OCI-M2 (cell line): ENCODE measurements at regions not wholly inside any gene's neighbourhood (a gene's known extent, or its start where the extent isn't known, plus 50 kb on each side); places are given as distances from the start of the nearest gene placed in this dataset.

Experiments used
- DNase-seq: peaks from one replicate; lab custom pipeline; 2025; ENCODE audit not compliant: unreplicated experiment; lab: John Stamatoyannopoulos, UW

DNA sequence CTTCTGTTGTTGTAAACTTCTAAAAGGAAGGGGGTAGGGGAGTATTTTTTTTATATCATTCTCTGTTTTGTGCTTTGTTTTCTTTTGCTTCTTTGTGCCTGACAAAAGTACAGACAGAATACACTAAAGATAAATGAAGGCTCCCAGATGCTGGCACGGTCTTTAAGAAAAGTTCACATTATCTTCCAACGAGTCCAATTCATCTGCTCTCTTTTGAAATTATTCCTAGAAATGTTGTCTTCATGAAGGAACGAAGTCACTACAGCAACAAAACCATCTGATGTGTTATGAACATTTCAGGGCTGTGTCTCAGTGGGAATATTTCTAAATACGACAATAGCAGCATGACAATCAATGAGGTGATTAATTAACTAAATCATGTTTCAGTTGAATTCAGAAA lies 813.8 kb upstream of the HTR2C start:
- DNase-seq, result no peak

DNA sequence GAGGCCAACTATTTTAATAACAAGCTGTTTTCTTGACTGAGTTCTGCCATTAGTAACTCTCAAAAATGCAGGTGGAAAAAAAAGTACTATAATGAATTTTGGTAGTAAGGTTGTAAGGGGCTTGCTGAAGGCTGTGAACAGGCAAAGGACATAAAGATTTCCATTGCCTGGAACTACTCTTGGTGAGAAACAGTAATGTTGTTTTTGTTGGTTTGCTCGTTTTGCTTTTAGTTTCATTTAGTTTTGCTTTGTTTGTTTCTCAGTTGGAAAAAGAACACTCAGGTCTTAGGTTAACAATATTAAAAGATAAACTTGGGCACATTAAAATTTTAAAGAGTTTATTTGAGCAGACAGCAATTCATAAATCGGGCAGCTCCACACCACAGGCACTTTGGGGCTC lies 824.5 kb upstream of the HTR2C start:
- DNase-seq, result no peak

DNA sequence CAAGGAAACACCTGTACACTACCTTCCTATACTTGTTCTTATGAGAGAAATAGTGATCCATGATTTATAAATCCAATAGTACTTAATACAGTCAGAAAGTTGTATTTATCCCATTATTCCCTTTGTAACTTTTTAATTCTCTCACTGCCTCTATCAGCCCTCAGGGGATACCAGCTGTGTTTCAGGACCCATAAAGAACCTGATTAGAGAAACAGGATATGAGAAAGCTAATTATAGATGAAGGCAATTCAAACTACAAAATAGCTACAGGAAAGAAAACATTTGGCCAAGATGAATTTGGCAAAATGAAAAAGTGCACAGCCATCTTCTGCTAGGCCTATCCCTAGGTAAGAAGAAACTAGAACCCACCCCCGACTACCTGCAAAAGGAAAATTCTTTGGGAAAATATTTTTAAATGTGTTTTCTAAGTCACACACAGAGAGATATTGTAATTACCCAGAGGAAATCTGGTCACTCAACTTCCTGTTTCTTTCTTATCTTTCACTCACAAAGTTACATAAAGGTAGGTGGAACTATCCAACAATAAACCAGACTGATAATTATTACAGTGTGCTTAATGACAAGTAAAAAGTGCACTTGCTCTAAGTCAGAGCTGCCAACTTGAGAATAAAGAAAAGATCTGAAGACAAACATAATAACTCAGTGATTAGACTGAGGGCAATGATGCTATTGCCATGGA lies 836.5 kb upstream of the HTR2C start:
- DNase-seq, result no peak

DNA sequence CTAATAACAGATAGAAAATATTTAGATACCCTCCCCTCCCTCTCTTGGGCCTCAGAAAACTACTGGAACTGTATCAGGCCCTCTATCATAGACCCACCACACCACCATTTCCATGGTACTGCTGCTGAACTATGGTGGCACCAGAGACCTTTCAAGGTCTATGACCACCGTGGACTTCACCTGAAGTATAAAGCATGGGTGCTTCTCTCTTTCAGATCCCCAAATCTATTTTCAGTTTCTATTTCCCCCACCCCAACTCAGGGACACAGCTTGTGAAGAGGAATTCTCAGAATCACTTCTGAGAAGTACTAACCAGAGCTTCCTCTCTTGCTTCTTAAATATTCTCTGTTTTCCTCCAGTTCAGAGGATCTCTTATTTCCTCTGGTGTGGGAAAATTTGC lies 840.8 kb upstream of the HTR2C start:
- no peak for DNase-seq

DNA sequence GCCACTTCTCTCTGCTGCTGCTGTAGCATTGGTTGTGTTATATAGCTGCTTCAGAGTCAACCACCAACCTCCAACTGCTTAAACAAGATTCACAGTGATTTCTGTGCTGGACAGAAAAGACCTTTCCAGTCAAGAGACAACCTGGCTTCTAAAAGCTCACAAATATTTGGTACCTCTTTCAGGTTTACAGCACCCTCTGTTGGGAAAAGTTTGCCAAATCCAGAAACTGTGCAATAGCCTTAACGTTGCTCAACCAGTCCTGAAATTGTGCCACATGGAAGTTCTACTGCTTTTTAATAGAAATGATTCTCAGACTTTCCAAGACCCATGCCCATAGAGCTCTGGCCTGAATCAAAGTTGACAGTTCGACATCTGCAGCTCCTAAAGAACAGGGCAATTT lies 842.1 kb upstream of the HTR2C start:
- no peak for DNase-seq

DNA sequence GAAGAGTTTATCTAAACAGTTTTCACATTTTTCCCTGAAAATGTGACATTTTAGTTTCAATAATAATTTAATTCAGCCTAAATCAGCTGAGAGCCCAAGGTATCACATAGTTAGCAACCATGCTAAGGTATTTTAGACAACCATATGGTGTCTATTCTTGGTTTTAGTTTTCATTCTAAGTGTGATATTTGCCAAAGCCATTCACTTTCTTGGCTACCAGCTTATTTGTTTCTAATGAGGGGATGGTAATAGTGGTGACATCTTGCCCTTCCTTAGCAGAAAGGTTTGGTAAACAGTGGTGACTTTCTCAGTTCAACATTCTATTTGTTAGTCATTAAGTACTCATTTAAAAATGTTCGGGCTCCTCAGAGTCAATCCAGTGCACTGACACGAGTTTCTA lies 854.9 kb upstream of the HTR2C start:
- no peak for DNase-seq

DNA sequence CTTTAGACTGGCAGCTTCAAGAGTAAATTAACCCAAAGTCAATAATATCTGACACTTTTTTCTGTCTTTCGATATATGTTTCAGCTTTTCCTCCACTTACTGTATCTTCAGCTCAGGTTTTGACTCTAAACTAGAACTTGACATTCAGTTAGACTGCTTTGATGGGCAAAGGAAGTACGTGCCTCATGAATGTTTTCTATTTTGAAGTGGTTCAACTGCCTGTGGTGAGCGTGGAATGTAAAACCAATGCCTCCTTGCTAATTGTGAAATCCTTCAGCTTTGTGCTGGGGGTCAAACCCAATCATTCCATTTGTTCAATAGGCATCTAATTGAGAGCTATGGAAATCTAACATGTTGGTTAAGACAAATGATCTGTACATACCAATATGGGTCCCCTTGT lies 857.0 kb upstream of the HTR2C start:
- no peak for DNase-seq

DNA sequence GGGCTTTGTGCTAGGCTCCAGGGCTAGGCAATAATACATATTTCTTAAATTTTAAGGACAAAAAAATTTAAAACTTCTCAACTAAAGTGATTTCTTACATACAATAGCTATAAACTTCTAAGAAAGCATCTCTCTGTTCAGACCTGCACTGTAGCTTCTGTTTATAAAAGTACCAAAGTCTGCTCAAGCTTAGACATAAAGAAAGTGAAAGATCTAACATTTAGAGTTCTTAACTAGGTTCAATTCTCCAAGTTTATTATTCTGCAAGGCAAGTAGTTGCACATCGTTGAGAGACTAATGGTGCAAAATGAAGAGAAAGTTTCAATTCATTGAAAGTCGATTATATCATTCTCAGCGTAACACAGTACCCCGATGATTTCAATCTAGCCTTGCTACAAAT lies 857.4 kb upstream of the HTR2C start:
- no peak for DNase-seq

DNA sequence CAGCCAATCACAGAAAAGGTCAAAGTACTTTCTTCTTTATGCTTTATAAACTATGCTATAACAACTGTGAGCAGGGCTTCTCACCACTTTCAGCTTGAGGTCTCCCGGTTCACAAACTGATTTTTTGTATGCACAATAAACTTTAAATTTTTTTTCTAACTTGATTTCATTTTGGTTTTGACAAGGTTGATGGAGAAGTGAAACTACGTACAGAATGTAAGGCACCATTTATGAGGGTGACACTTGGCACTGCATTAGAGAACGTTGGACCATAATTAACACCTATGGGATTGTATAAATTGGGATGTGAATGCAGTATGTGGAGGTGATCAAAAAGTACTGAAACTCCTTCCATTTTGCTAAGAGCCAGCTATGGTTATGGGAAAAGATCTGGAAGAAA lies 857.9 kb upstream of the HTR2C start:
- DNase-seq, result no peak

DNA sequence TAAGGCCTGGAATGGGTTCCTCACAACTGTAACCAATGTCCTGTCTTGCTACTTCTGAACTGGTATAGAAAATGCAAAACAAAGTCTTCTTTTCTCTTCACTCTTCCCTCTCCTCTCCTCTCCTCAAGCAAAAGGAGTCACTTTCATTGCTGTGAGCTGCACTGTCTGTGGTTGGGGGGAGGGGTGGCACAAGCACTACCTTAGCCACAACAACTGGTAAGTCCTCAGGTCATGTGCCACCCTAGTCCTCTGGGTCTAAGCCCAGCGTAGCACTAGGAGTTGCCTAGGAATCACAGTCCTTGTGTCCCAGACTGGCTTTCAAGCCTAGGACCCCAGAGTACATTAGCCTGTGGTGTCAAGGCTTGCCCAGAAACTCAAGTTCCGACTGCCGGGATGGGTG lies 859.3 kb upstream of the AMOT start:
- no peak for DNase-seq

DNA sequence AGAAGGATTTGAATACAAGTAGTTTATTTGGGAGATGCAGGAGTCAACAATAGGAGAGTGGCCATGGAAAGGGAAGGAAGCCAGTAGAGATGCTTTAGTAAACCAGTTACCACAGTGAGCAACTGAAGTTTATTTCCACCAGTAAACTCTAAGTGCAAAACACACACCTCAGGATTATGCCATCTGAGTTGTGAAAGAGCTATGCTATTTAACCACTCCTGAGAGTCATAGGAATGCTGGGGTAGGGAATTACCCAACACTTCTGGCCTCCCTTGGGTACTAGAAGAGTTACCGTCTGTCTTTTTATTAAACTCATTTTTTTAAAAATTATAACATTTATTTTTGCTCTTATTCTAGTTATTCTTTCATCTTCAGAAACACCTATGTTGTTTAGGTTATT lies 834.6 kb upstream of the AMOT start:
- DNase-seq, result no peak

DNA sequence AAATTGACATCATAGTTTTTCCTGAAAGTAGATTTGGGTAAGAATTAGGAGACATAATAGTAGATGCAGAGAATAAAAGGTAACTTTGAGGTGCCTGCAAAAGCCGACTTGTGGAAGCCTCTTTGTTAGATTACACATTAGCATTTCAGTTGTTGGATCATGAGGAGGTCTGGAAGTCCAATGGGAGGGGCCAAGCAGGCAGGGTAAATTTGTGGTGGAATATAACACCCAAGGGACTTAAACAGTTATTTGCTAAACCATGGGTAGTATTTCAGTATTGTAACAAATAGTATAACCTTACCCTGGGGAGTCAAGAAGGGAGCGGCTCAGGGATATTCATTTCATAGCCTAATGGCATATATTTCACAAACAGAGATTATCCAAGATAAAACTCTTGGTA lies 810.7 kb upstream of the AMOT start:
- DNase-seq, result no peak

DNA sequence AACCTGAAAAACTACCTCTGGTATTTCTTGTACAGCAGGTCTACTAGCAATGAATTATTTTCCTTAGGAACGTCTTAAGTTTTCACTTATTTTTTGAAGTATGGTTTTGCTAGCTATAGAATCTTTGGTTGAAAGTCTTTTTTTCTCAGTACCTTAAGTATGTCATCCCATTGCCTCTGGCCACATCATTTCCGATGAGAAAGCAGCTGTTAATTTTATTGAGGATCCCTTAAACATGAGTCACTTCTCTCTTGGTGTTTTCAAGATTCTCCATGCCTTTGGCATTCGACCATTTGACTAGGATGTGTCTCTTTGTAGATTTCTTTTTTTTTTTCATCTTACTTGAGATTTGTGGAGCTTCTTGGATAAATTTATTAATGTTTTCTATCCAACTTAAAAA lies 803.8 kb upstream of the AMOT start:
- DNase-seq, result no peak

DNA sequence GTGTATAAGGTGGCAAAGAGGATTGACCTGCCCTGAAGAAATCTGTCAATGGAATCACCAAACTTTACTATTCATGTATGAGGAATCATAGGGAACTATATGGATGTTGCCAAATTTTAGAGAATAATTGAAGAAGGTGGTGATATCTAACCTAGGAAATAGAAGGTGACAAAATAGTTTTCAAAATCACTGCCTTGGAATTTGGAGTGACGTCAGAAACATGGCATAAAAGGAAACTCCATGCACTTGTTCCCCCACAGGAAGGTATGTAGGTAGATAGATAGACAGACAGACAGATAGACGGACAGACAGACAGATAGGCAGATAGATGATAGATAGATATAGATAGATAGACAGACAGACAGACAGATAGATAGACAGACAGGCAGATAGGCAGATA lies 793.9 kb upstream of the AMOT start:
- DNase-seq, result no peak

DNA sequence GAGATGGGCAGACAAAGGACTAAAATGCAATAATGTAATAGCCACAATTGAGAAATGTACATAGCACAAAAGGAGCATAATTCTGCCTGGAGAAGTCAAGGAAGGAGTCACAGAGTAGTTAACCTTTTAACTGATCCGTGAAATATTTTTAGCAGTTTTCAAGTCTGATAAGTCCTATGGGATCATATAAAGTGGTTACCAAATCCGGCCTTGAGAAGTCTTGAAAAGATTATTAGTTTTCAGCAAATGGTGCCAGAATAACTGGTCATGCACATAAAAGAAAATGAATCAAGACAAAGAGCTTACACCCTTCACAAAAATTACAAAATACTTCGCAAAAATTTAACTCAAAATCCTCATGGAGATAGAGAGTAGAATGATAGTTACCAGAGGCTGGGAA lies 788.7 kb upstream of the AMOT start:
- no peak for DNase-seq

DNA sequence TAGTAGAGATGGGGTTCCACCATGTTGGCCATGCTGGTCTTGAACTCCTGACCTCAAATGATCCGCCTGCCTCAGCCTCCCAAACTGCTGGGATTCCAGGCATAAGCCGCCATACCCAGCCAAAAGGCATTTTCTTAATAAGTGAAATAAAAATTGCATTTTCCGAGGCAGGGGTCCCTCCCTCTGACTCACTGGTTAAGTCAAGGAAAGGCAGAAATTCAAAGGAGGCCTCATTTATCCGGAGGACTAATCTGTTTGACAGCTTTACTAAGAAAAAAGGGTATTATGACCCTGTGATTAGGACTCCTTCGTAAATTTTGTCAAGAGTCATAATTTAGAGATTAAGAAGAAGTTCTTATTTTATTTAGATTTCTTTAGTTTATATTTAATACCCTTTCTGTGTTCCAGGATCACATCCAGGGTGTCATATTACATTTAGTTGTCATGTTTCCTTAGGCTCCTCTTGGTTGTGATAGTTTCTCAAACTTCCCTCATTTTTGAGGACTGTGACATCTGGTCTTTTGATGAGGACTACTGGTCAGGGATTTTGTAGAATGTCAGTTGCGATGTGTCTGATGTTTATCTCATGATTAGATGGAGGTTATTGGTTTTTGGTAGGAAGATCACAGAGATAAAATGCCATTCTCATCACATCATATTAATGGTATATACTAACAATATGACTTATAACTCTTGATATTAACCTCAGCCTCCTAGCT lies 753.7 kb upstream of the AMOT start:
- DNase-seq, result no peak

DNA sequence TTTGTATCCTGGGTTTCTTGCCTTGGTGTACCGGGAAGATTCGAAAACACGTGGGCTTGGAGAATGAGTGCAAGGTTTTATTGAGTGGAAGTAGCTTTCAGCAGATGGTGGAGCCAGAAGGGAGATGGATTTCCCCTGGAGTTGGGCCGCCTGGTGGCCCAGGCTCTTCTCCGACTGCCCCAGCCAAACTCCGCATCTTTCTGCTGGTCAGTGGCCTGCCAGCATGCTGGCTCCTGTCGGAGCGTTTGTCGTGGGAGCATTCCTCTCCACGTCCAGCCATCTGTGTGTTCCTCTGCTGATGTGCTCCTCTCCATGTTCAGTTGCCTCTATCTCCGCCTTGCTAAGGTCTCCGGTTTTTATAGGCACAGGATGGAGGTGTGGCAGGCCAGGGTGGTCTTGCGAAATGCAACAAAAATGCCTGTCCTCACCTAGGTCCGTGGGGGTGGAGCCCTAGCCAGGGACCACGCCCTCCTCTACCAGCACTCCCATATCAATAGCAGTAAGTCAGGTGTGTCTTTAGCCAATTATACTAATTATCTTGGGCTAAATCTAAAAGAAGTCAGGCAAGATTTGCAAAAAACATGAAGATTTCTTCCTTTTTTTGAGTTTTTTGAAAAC lies 745.8 kb upstream of the AMOT start:
- no peak for DNase-seq

DNA sequence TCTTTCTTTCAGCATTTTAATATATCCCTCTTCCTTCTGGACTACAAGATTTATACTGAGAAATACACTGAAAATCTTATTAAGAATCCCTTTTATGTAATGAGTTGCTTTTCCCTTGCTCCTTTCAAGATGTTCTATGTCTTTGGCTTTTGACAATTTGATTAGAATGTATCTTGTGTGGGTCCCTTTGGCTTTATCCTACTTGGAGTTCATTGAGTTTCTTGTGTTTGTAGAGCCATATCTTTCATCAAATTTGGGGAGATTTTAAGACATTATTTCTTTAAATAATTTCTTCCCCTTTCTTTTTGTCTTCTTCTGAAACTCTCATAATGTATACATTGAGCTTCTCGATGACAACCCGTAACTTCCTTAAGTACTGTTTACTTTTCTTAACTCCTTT lies 739.9 kb upstream of the AMOT start:
- no peak for DNase-seq

DNA sequence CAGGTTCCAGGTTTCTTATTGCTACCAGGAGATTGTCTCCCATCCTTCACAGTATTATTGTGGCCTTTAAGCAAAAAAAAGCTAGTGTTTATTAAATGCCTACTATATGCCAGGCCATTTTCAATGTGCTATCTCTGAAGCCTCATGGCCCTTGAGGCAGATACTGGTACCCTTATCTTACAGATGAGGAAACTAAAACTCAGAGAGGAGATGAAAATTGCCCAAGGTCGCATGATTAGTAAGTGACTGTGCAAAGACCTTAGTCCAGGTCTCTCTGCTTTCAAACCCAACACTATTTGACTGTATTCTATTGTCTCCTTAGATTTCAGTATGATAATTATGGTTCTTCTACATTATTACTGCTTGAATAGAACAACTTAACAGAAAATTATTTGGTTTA lies 717.9 kb upstream of the AMOT start:
- no peak for DNase-seq

DNA sequence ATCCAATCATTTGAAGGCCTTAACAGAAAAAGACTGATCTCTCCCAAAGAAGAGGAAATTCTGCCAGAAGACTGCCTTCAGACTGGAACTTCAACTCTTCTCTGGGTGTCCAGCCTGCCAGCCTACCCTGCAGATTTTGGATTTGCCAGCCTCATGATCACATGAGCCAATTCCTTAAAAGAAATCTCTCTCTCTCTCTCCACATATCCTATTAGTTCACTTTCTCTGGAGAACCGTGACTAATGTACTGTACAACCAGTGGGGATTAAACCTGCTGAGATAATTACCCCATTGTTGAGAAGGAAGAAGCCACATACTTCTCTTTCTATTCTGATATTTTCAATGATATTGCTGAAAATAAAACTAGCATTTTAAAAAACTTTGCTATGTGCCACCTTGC lies 711.3 kb upstream of the AMOT start:
- no peak for DNase-seq

DNA sequence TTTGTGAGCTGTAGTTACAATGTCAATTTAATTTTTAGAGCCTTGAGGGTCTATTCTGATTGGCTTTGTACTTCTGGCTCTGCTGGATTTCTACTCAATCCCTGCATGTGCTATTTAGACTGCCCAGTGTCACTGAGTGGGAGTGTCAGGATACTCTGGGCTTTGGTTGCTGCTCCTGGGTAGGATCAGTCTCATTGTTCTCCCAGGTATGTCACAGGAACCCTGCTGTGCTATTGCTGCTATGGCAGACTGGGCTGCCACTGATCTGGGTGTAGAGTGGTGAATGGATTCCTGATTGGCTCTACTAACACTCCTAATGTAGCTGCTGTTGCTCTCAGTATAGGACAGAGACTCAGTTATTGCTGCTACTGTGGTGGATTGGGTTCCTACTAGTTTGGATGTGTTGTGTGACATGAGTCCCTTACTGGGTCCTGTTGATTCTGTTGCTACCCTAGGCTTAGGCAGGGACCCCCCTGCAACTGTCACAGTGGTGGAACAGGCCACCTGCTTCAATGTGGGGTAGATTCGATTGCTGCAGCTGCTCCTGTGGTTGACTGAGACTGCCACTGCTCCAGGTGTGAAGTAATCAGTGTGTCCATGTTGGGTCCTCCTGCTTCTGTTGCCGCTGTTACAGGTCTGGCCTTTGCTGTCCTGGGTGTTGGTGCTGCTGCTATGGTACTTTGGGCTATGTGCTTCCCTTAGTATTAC lies 707.8 kb upstream of the AMOT start:
- DNase-seq, result no peak

DNA sequence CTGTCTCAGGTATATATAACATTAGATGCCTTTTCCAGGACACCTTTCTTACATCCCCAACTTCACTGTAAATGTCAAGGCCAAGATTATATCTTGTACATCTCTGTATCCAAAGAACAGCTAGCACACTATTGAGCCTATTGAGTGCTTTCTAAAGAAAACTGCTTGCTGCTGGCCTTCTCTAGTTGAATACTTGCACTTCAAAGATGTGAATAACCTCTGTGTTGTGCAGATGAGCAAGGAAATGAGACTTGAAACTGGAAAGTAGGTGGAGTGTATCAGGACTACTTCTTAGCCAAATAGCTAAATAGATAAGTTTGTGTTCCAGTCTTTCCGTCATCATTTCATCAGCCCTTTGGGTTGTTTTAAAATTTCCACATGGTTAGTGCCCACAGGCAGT lies 704.4 kb upstream of the AMOT start:
- DNase-seq, result no peak
